NB4 (cell line): ENCODE measurements at regions not wholly inside any gene's neighbourhood (a gene's known extent, or its start where the extent isn't known, plus 50 kb on each side); places are given as distances from the start of the nearest gene placed in this dataset.

Experiments used
- POLR2A ChIP-seq: IDR thresholded peaks from 2 replicates; pipeline ENCODE4 v1.6.1; 2011; ENCODE audit warnings: mild to moderate bottlenecking; ENCODE audit not compliant: insufficient read length; ENCODE audit errors: extremely low read depth
- TF ChIP-seq, protein P1 (sequence below): IDR thresholded peaks from one replicate; pipeline ENCODE4 v1.5.1; 2012; ENCODE audit warnings: low read depth, low read length
- TF ChIP-seq, protein P2 (sequence below): IDR thresholded peaks from 2 replicates; pipeline ENCODE4 v1.6.1; 2011; ENCODE audit warnings: low read depth, low read length

DNA sequence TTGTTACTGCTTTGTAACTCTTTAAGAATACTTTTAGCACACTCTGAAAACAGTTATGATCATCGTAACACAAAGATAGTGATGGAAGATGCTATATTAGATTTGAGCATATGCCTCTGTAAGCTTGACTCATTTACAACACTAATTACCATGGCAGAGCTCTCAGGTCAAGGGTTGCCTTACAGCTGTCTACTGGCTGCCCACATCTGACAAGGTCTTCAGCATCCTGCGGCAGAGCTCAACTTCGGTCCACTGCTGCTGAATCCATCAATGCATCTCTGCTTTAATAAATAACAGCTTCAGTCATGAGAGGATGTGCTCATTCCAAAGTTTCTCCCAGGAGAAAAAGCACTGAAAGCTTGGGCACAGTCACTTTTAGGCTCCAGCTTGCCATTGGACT, 449.4 kb downstream of the RASEF start:
- TF ChIP-seq, protein P1, sequence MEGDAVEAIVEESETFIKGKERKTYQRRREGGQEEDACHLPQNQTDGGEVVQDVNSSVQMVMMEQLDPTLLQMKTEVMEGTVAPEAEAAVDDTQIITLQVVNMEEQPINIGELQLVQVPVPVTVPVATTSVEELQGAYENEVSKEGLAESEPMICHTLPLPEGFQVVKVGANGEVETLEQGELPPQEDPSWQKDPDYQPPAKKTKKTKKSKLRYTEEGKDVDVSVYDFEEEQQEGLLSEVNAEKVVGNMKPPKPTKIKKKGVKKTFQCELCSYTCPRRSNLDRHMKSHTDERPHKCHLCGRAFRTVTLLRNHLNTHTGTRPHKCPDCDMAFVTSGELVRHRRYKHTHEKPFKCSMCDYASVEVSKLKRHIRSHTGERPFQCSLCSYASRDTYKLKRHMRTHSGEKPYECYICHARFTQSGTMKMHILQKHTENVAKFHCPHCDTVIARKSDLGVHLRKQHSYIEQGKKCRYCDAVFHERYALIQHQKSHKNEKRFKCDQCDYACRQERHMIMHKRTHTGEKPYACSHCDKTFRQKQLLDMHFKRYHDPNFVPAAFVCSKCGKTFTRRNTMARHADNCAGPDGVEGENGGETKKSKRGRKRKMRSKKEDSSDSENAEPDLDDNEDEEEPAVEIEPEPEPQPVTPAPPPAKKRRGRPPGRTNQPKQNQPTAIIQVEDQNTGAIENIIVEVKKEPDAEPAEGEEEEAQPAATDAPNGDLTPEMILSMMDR: no peak
- no peak for TF ChIP-seq POLR2A
- TF ChIP-seq, protein P2, sequence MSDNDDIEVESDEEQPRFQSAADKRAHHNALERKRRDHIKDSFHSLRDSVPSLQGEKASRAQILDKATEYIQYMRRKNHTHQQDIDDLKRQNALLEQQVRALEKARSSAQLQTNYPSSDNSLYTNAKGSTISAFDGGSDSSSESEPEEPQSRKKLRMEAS: no peak
